IMR-90 (cell line): ENCODE measurements at regions not wholly inside any gene's neighbourhood (a gene's known extent, or its start where the extent isn't known, plus 50 kb on each side); places are given as distances from the start of the nearest gene placed in this dataset.

Source experiments
- BHLHE40 ChIP-seq: fragments of 150-350 bp; IDR thresholded peaks from 2 replicates; pipeline ENCODE4 v1.6.1; 2016; ENCODE audit warnings: mild to moderate bottlenecking, low read depth, low read length
- CHD1 ChIP-seq: IDR thresholded peaks from 2 replicates; pipeline ENCODE4 v1.6.1; 2012; ENCODE audit warnings: low read depth, low read length, improper control_type of control experiment
- CTCF ChIP-seq: conservative IDR thresholded peaks from 2 replicates; pipeline ENCODE4 v1.5.1; 2012; ENCODE audit warnings: mild to moderate bottlenecking, low read depth, low read length, improper control_type of control experiment
- ELK1 ChIP-seq: fragments of 150-350 bp; IDR thresholded peaks from 2 replicates; pipeline ENCODE4 v1.6.1; 2016; ENCODE audit warnings: low read depth, mild to moderate bottlenecking, low read length, moderate library complexity, borderline replicate concordance
- FOS ChIP-seq: fragments of 150-350 bp; IDR thresholded peaks from 2 replicates; pipeline ENCODE4 v1.6.1; 2016; ENCODE audit warnings: low read depth, low read length
- MAZ ChIP-seq: IDR thresholded peaks from 2 replicates; pipeline ENCODE4 v1.6.1; 2012; ENCODE audit warnings: low read depth, mild to moderate bottlenecking, low read length, improper control_type of control experiment, moderate library complexity, borderline replicate concordance
- MXI1 ChIP-seq: IDR thresholded peaks from 2 replicates; pipeline ENCODE4 v1.6.1; 2012; ENCODE audit warnings: low read depth, mild to moderate bottlenecking, low read length, moderate library complexity, borderline replicate concordance
- POLR2A ChIP-seq: IDR thresholded peaks from 2 replicates; pipeline ENCODE4 v1.6.1; 2012; ENCODE audit warnings: mild to moderate bottlenecking, low read depth, low read length
- RAD21 ChIP-seq: IDR thresholded peaks from 2 replicates; pipeline ENCODE4 v1.6.1; 2012; ENCODE audit warnings: low read length, improper control_type of control experiment
- RCOR1 ChIP-seq: IDR thresholded peaks from 2 replicates; pipeline ENCODE4 v1.6.1; 2012; ENCODE audit warnings: mild to moderate bottlenecking, low read length, improper control_type of control experiment; ENCODE audit not compliant: insufficient replicate concordance
- RFX5 ChIP-seq: IDR thresholded peaks from 2 replicates; pipeline ENCODE4 v1.8.0; 2012; ENCODE audit warnings: low read depth, mild to moderate bottlenecking, low read length, moderate library complexity
- SMC3 ChIP-seq: fragments of 150-350 bp; IDR thresholded peaks from 2 replicates; pipeline ENCODE4 v1.6.1; 2016; ENCODE audit warnings: low read depth, mild to moderate bottlenecking, antibody characterized with exemption, low read length, moderate library complexity
- USF2 ChIP-seq: fragments of 150-350 bp; IDR thresholded peaks from 2 replicates; pipeline ENCODE4 v1.6.1; 2017; ENCODE audit warnings: mild to moderate bottlenecking, antibody characterized with exemption, low read length, low read depth

- TF ChIP-seq RFX5 (no peak), CTCF (no peak), BHLHE40 (no peak), FOS (no peak), MXI1 (no peak), USF2 (no peak), POLR2A (no peak), SMC3 (no peak), CHD1 (no peak), RCOR1 (no peak), RAD21 (no peak), MAZ (no peak), ELK1 (no peak)
Measured at GRCh38 chr5:62168506-62169281, 137.3 kb upstream of the KIF2A start.
